ENCODE measurements at regions not wholly inside any gene's neighbourhood (a gene's known extent, or its start where the extent isn't known, plus 50 kb on each side); places are given as distances from the start of the nearest gene placed in this dataset.

DNA sequence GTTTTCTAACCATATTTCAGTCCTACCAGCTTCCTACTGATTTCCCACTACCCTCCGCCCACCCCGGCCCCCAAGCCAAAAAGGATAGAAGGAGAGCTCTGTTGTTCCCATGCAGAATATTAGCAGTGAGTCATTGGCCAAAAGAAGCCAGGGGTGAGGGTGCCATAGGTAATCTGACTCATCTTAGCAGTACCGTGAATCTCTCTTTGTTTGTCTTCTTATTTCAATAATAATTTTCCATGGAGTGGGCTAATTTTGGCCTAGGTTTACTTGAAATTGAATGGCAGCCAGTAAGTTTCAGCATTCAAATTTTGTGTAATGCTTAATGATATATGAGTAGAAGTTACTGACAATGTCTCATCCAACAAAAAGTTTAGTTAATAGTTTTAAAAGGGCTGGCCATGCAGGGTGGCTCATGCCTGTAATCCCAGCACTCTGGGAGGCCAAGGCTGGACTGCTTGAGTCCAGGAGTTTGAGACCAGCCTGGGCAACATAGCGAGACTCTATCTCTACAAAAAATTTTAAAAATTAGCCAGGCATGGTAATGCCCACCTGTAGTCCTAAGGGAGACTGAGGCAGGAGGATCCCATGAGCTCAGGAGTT, 74.2 kb downstream of the C9orf152 start:
- TF ChIP-seq POLR2A (IDR thresholded peaks at IDR 0.05; ENCODE audit: low read depth, low read length) (no peak), TAF1 (IDR thresholded peaks at IDR 0.05; ENCODE audit: borderline replicate concordance, low read depth, low read length) (no peak)

Data from GM12892 (cell line).